Body of pancreas (tissue), 4 donors: ENCODE measurements at regions not wholly inside any gene's neighbourhood (a gene's known extent, or its start where the extent isn't known, plus 50 kb on each side); places are given as distances from the start of the nearest gene placed in this dataset.

Experiments used
- ATAC-seq: fragments of 150-250 bp; one replicate; pipeline ENCODE4 v1.9.1; 2016
- DNase-seq, 4 donors: peaks; one replicate each; pipeline ENCODE4 v3.0.0-alpha.2; 2019
- H3K27ac ChIP-seq, 4 donors: fragments of 200-600 bp; sonication (generic); 1 replicate in 3 of 4; 2 replicates in 1 of 4; pipeline versions ENCODE4 v1.5.1 to v1.6.1; 2016 to 2019; ENCODE audit warnings: mild to moderate bottlenecking in 1 of 4, mixed read lengths in 1 of 4, moderate library complexity in 1 of 4
- H3K27me3 ChIP-seq, 2 donors: fragments of 200-600 bp; sonication (generic); one replicate each; pipeline ENCODE4 v1.6.0; 2016; ENCODE audit warnings: mild to moderate bottlenecking in 1 of 2
- H3K36me3 ChIP-seq, 2 donors: fragments of 200-600 bp; sonication (generic); replicated peaks in 1 of 2; 2 replicates each; pipeline ENCODE4 v1.5.1; 2016; ENCODE audit warnings: low read depth in 2 of 2; ENCODE audit not compliant: insufficient read depth in 1 of 2
- H3K4me1 ChIP-seq: fragments of 200-600 bp; sonication (generic); one replicate; pipeline ENCODE4 v1.6.0; 2016
- H3K4me3 ChIP-seq, 2 donors: fragments of 200-600 bp; sonication (generic); 1 replicate in 1 of 2; 2 replicates in 1 of 2; pipeline ENCODE4 v1.5.1; 2016 to 2019
- H3K9me3 ChIP-seq, 3 donors: fragments of 200-600 bp; sonication (generic); 1 replicate in 2 of 3; 2 replicates in 1 of 3; pipeline ENCODE4 v1.5.1; 2016
- CTCF ChIP-seq, 7 experiments: fragments of 450-650 bp in 4 of 7; fragments of 200-600 bp in 3 of 7; sonication (generic) in 3 of 7; IDR thresholded peaks; one replicate each; pipeline ENCODE4 v1.5.1; 2016 to 2019; ENCODE audit warnings: antibody characterized with exemption in 7 of 7
- POLR2A ChIP-seq, 3 donors: fragments of 450-650 bp; IDR thresholded peaks; one replicate each; pipeline ENCODE4 v1.6.1; 2016; ENCODE audit warnings: antibody characterized with exemption in 3 of 3, mild to moderate bottlenecking in 2 of 3
- WGBS, 2 donors: methylation state at CpG; one replicate each; pipeline ENCODE4 v1.1.5; 2017; 5-methylcytosine and 5-hydroxymethylcytosine counted together
- intact Hi-C: fragments of 100-400 bp; cut with DNase I; formaldehyde crosslinking; loops from one replicate; pipeline ENCODE4 v1.15.1; 2023

- DNase-seq (no peak), ATAC-seq (no peak)
- WGBS, 2 donors = 55 to 64% methylated on average over 4 of the region's 4 CpGs
- no peaks in the 10 kb centered on the region for H3K36me3 ChIP-seq
- H3K4me1 ChIP-seq = no peaks in the 10 kb centered on the region
- TF ChIP-seq POLR2A (IDR thresholded peaks at IDR 0.05) (no peak), CTCF (IDR thresholded peaks at IDR 0.05) (no peak)
- H3K27ac ChIP-seq = no peak overlapping the region
- H3K27me3 ChIP-seq = peaks cover 0 to 3% of the 10 kb centered on the region in 2 donors
- intact Hi-C loops = no loop called here
- no peak overlapping the region for H3K4me3 ChIP-seq
- H3K9me3 ChIP-seq = no peaks in the 10 kb centered on the region
These were observed 1183.6 kb downstream of the GATA3 start for GRCh38 chr10:9238041-9238440.

GRCh38 chr10:9239298-9239697 is 1184.8 kb downstream of the GATA3 start:
- TF ChIP-seq POLR2A (IDR thresholded peaks at IDR 0.05) (no peak), CTCF (IDR thresholded peaks at IDR 0.05) (no peak)
- intact Hi-C loops = no loop called here
- Histone ChIP-seq H3K36me3 (no peaks in the 10 kb centered on the region), H3K27me3 (peaks cover 0 to 3% of the 10 kb centered on the region in 2 donors), H3K9me3 (no peaks in the 10 kb centered on the region), H3K4me3 (no peak overlapping the region), H3K4me1 (peaks cover 9% of the 10 kb centered on the region), H3K27ac (no peak overlapping the region)
- 15 to 17% methylated on average over 8 of the region's 8 CpGs for WGBS, 2 donors
- DNase-seq (no peak), ATAC-seq (no peak)

GRCh38 chr10:9243941-9244411 is 1189.5 kb downstream of the GATA3 start:
- peaks cover 0 to 3% of the 10 kb centered on the region in 2 donors for H3K27me3 ChIP-seq
- intact Hi-C loops = no loop called here
- TF ChIP-seq POLR2A (IDR thresholded peaks at IDR 0.05) = no peak
- no peak for TF ChIP-seq CTCF (IDR thresholded peaks at IDR 0.05)
- WGBS, 2 donors = 44 to 48% methylated on average over 6 of the region's 6 CpGs
- H3K36me3 ChIP-seq = no peaks in the 10 kb centered on the region
- no peaks in the 10 kb centered on the region for H3K9me3 ChIP-seq
- no peak overlapping the region for H3K4me3 ChIP-seq
- H3K4me1 ChIP-seq = peaks cover 11% of the 10 kb centered on the region
- ATAC-seq = peak; percentile 83
- peak; percentile 47 to 74 (median 70) for DNase-seq
- peak overlapping the region in 3 of 4 donors; percentile 12 to 28 (median 21) for H3K27ac ChIP-seq

GRCh38 chr10:9244864-9245263 is 1190.4 kb downstream of the GATA3 start:
- WGBS, 2 donors = 77 to 90% methylated on average over 1 of the region's 1 CpG
- intact Hi-C loops = no loop called here

More at GRCh38 chr10:9244864-9245263, 1190.4 kb downstream of the GATA3 start:
- TF ChIP-seq CTCF (IDR thresholded peaks at IDR 0.05) (no peak), POLR2A (IDR thresholded peaks at IDR 0.05) (no peak)
- H3K4me1 ChIP-seq = peaks cover 11% of the 10 kb centered on the region
- ATAC-seq (no peak), DNase-seq (no peak)
- H3K27me3 ChIP-seq = no peaks in the 10 kb centered on the region
- no peaks in the 10 kb centered on the region for H3K9me3 ChIP-seq
- no peak overlapping the region for H3K27ac ChIP-seq
- no peak overlapping the region for H3K4me3 ChIP-seq
- no peaks in the 10 kb centered on the region for H3K36me3 ChIP-seq
